Transverse colon (tissue), 3 donors: ENCODE measurements at regions not wholly inside any gene's neighbourhood (a gene's known extent, or its start where the extent isn't known, plus 50 kb on each side); places are given as distances from the start of the nearest gene placed in this dataset.

Source experiments
- CTCF ChIP-seq, 5 experiments: fragments of 200-600 bp in 3 of 5; fragments of 450-650 bp in 2 of 5; sonication (generic) in 3 of 5; IDR thresholded peaks; 1 replicate in 2 of 5; 2 replicates in 3 of 5; pipeline ENCODE4 v1.5.1; 2016 to 2017; ENCODE audit warnings: antibody characterized with exemption in 5 of 5, inconsistent platforms in 3 of 5, mild to moderate bottlenecking in 2 of 5, moderate library complexity in 1 of 5
- POLR2A ChIP-seq: fragments of 450-650 bp; IDR thresholded peaks from one replicate; pipeline ENCODE4 v1.6.1; 2016; ENCODE audit warnings: antibody characterized with exemption, mild to moderate bottlenecking, moderate library complexity

GRCh38 chr17:71217769-71218168, 903.1 kb upstream of the SOX9 start:
- TF ChIP-seq CTCF (IDR thresholded peaks at IDR 0.05): no peak
- TF ChIP-seq POLR2A: no peak
